Activated T-cell treated with anti-CD3 and anti-CD28 coated beads, Interleukin-2, amount 50 U/mL, for 1 hour (primary cell): ENCODE measurements at regions not wholly inside any gene's neighbourhood (a gene's known extent, or its start where the extent isn't known, plus 50 kb on each side); places are given as distances from the start of the nearest gene placed in this dataset.

ENCODE experiments used
- DNase-seq: peaks from one replicate; pipeline ENCODE4 v3.0.0-alpha.2; 2020

GRCh38 chr2:217149087-217149660 is 289.3 kb upstream of the TNP1 start:
- no peak for DNase-seq

GRCh38 chr2:217147818-217148217 is 288.0 kb upstream of the TNP1 start:
- no peak for DNase-seq

- DNase-seq, result no peak
These were observed 287.1 kb upstream of the TNP1 start for GRCh38 chr2:217146956-217147355.

GRCh38 chr2:217142649-217143266 is 282.9 kb upstream of the TNP1 start:
- no peak for DNase-seq

- no peak for DNase-seq
These were observed 278.4 kb upstream of the TNP1 start for GRCh38 chr2:217138284-217138683.

GRCh38 chr2:217127744-217128143 is 267.9 kb upstream of the TNP1 start:
- DNase-seq, result no peak

- DNase-seq, result no peak
These were observed 265.1 kb upstream of the TNP1 start for GRCh38 chr2:217125014-217125413.

- DNase-seq, result no peak
These were observed 264.2 kb upstream of the TNP1 start for GRCh38 chr2:217124050-217124449.

- no peak for DNase-seq
These were observed 261.7 kb upstream of the TNP1 start for GRCh38 chr2:217121565-217121964.

GRCh38 chr2:217120429-217120828 is 260.6 kb upstream of the TNP1 start:
- DNase-seq, result no peak

- DNase-seq, result no peak
These were observed 258.9 kb upstream of the TNP1 start for GRCh38 chr2:217118559-217119284.

GRCh38 chr2:217117523-217117922 is 257.7 kb upstream of the TNP1 start:
- no peak for DNase-seq

GRCh38 chr2:217116610-217117009 is 256.7 kb upstream of the TNP1 start:
- no peak for DNase-seq

GRCh38 chr2:217114117-217114516 is 254.3 kb upstream of the TNP1 start:
- DNase-seq, result no peak

GRCh38 chr2:217113491-217113890 is 253.6 kb upstream of the TNP1 start:
- no peak for DNase-seq

GRCh38 chr2:217110550-217110949 is 250.7 kb upstream of the TNP1 start:
- no peak for DNase-seq

- no peak for DNase-seq
These were observed 248.7 kb upstream of the TNP1 start for GRCh38 chr2:217108575-217109027.

- DNase-seq, result no peak
These were observed 248.2 kb upstream of the TNP1 start for GRCh38 chr2:217108086-217108485.

GRCh38 chr2:217107480-217107879 is 247.6 kb upstream of the TNP1 start:
- DNase-seq, result no peak

- no peak for DNase-seq
These were observed 246.8 kb upstream of the TNP1 start for GRCh38 chr2:217106650-217107014.

- no peak for DNase-seq
These were observed 246.1 kb upstream of the TNP1 start for GRCh38 chr2:217105733-217106649.

GRCh38 chr2:217103752-217104545 is 244.1 kb upstream of the TNP1 start:
- no peak for DNase-seq
